HG03280 (cell line): ENCODE measurements at regions not wholly inside any gene's neighbourhood (a gene's known extent, or its start where the extent isn't known, plus 50 kb on each side); places are given as distances from the start of the nearest gene placed in this dataset.
"Not testable (repeated sequence)": the region's sequence is repeated elsewhere in the genome, so short reads cannot be mapped to it uniquely, and the experiment has no call there.

ENCODE experiments used
- ATAC-seq: cut with Tn5 transposase; IDR thresholded peaks from one replicate; pipeline ENCODE4 v1.9.1; 2021; ENCODE audit warnings: mild to moderate bottlenecking, moderate library complexity; ENCODE audit not compliant: unreplicated experiment

GRCh38 chr2:195117011-195117410, 540.0 kb upstream of the SLC39A10 start:
- no peak for ATAC-seq

- ATAC-seq, result no peak
Observed at GRCh38 chr2:195115738-195116137, 541.3 kb upstream of the SLC39A10 start.

GRCh38 chr2:195108182-195108581, 548.8 kb upstream of the SLC39A10 start:
- no peak for ATAC-seq

- ATAC-seq, result no peak
Observed at GRCh38 chr2:195106681-195107380, 550.2 kb upstream of the SLC39A10 start.

GRCh38 chr2:195105581-195105980, 551.4 kb upstream of the SLC39A10 start:
- ATAC-seq, result no peak

GRCh38 chr2:195094330-195094729, 562.7 kb upstream of the SLC39A10 start:
- ATAC-seq, result no peak

GRCh38 chr2:195092341-195092740, 564.7 kb upstream of the SLC39A10 start:
- ATAC-seq, result no peak

GRCh38 chr2:195072806-195073205, 584.2 kb upstream of the SLC39A10 start:
- not testable (repeated sequence) for ATAC-seq

- ATAC-seq, result no peak
Observed at GRCh38 chr2:195057001-195057400, 600.0 kb upstream of the SLC39A10 start.

GRCh38 chr2:195055996-195056395, 601.0 kb upstream of the SLC39A10 start:
- ATAC-seq, result no peak

GRCh38 chr2:195051401-195051800, 605.6 kb upstream of the SLC39A10 start:
- no peak for ATAC-seq

GRCh38 chr2:195049372-195050031, 607.5 kb upstream of the SLC39A10 start:
- peak; percentile 68 for ATAC-seq

- ATAC-seq, result no peak
Observed at GRCh38 chr2:195047955-195048354, 609.1 kb upstream of the SLC39A10 start.

- no peak for ATAC-seq
Observed at GRCh38 chr2:195044801-195045200, 612.2 kb upstream of the SLC39A10 start.

GRCh38 chr2:195038153-195038552, 618.9 kb upstream of the SLC39A10 start:
- ATAC-seq, result no peak

GRCh38 chr2:195037045-195037444, 620.0 kb upstream of the SLC39A10 start:
- ATAC-seq, result no peak

GRCh38 chr2:195031411-195031810, 625.6 kb upstream of the SLC39A10 start:
- ATAC-seq, result no peak

- ATAC-seq, result no peak
Observed at GRCh38 chr2:195029804-195030654, 627.0 kb upstream of the SLC39A10 start.

- ATAC-seq, result no peak
Observed at GRCh38 chr2:195027947-195028346, 629.1 kb upstream of the SLC39A10 start.

- ATAC-seq, result no peak
Observed at GRCh38 chr2:195026261-195026660, 630.8 kb upstream of the SLC39A10 start.

GRCh38 chr2:195022508-195022830, 634.6 kb upstream of the SLC39A10 start:
- no peak for ATAC-seq
